T-helper 2 cell treated with Interferon-gamma antibody and Interleukin-4, amounts not matched to agents 5 μg/mL and 100 μg/mL, for 36 hours (primary cell): ENCODE measurements at regions not wholly inside any gene's neighbourhood (a gene's known extent, or its start where the extent isn't known, plus 50 kb on each side); places are given as distances from the start of the nearest gene placed in this dataset.
"Not testable (repeated sequence)": the region's sequence is repeated elsewhere in the genome, so short reads cannot be mapped to it uniquely, and the experiment has no call there.

Experiments used
- DNase-seq: peaks from one replicate; pipeline ENCODE4 v3.0.0; 2021; ENCODE audit warnings: low spot score
- H3K27ac Mint-ChIP-seq: one replicate; pipeline ENCODE4 v1.8.0; 2021; ENCODE audit warnings: mild to moderate bottlenecking, mixed read lengths
- H3K27me3 Mint-ChIP-seq: one replicate; pipeline ENCODE4 v1.8.0; 2021; ENCODE audit warnings: low read depth, mixed read lengths
- H3K36me3 Mint-ChIP-seq: one replicate; pipeline ENCODE4 v1.8.0; 2021; ENCODE audit warnings: low read depth, mixed read lengths
- H3K4me1 Mint-ChIP-seq: one replicate; pipeline ENCODE4 v1.8.0; 2021; ENCODE audit warnings: low read depth, mixed read lengths
- H3K4me3 Mint-ChIP-seq: one replicate; pipeline ENCODE4 v1.8.0; 2022; ENCODE audit warnings: mild to moderate bottlenecking, moderate library complexity, mixed read lengths
- H3K9me3 Mint-ChIP-seq: one replicate; pipeline ENCODE4 v1.8.0; 2021; ENCODE audit warnings: mixed read lengths

DNA sequence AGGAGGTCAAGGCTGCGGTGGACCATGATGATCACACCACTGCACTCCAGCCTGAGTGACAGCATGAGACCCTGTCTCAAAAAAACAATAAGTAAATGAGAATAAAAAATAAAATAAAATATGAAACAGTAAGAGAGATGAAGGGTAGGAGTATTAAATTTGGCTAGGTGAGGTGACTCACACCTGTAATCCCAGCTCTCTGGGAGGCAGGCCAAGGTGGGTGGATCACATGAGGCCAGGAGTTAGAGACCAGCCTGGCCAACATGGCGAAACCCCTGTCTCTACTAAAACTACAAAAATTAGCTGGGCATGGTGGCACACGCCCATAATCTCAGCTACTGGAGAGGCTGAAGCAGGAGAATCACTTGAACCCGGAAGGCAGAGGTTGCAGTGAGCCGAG is 87.4 kb upstream of the MRI1 start:
- H3K9me3 Mint-ChIP-seq = peaks cover 16% of the 10 kb centered on the region
- not testable (repeated sequence) for H3K36me3 Mint-ChIP-seq, H3K27me3 Mint-ChIP-seq, H3K4me1 Mint-ChIP-seq, H3K27ac Mint-ChIP-seq, DNase-seq, H3K4me3 Mint-ChIP-seq

GRCh38 chr19:13672480-13673175 is 91.7 kb upstream of the MRI1 start:
- not testable (repeated sequence) for H3K27me3 Mint-ChIP-seq, H3K27ac Mint-ChIP-seq, H3K4me3 Mint-ChIP-seq, H3K4me1 Mint-ChIP-seq, DNase-seq, H3K36me3 Mint-ChIP-seq
- H3K9me3 Mint-ChIP-seq = peaks cover 10% of the 10 kb centered on the region

DNA sequence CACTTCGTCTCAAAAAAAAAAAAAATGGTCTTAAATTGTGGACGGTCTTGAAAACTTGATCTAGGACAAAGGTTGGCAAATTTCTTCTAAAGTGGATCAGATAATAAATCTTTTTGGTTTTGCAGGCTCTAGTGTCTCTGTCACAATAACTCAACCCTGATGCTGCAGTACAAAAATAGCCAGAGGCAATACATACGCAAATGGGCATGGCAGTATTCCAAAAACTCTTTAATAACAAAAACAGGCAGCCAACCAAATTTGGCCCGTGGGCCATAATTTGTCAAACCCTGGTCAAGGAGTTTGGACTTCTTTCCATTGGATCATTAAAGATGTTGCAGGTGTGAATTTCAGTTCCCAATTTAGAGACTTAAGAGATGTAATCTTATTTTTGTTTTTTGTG is 93.5 kb upstream of the MRI1 start:
- Mint-ChIP-seq H3K27me3 (no peaks in the 10 kb centered on the region), H3K9me3 (peaks cover 10% of the 10 kb centered on the region), H3K4me1 (no peaks in the 10 kb centered on the region), H3K36me3 (no peaks in the 10 kb centered on the region), H3K27ac (no peak overlapping the region), H3K4me3 (no peak overlapping the region)
- no peak for DNase-seq

DNA sequence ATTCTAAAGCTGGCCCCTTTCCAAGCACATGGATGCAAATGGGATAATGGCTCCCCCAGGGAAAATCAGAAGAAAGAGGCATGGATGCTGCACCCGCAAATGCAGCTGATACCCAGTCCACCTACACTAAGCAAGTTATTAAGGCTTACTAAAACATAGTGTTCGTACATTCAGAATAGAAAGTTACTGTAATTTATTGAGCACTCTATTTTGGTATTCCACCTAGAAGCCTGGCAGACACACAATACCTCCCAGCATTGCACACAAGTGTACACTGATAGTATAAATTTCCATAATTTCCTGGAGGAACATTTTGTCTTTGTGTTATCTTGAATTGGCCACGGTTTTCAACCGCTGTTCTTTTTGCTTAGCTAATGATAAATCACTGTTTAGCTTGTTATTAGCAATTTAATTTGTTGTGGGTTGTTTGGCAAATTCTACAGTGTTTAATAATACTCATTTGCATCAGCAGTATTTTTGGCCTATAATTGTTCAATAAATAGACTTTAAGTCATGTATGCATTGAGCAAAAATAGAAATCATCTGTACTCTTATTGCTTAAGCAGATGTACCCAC is 94.5 kb upstream of the MRI1 start:
- no peaks in the 10 kb centered on the region for H3K27me3 Mint-ChIP-seq

DNA sequence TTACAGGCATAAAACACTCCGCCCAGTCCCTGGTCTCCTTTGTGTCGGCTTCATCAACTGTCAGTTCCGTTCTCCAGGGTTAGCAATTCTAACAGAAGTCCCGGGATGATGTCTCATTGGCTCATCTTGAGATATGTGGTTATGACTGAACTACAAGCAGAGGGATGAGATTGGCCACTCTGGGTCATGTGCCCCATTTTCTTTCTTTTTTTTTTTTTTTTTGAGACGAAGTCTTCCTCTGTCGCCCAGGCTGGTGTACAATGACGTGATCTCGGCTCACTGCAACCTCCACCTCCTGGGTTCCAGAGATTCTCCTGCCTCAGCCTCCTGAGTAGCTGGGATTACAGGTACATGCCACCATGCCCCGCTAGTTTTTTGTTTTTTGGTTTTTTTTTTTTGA is 95.4 kb upstream of the MRI1 start:
- no peaks in the 10 kb centered on the region for H3K27me3 Mint-ChIP-seq

More for the DNA sequence above, 94.5 kb upstream of the MRI1 start:
- no peaks in the 10 kb centered on the region for H3K36me3 Mint-ChIP-seq
- H3K4me3 Mint-ChIP-seq = no peak overlapping the region
- no peaks in the 10 kb centered on the region for H3K4me1 Mint-ChIP-seq
- H3K9me3 Mint-ChIP-seq = peaks cover 10% of the 10 kb centered on the region
- no peak overlapping the region for H3K27ac Mint-ChIP-seq
- no peak for DNase-seq

GRCh38 chr19:13666165-13666564 is 98.2 kb upstream of the MRI1 start:
- H3K4me3 Mint-ChIP-seq = no peak overlapping the region
- H3K9me3 Mint-ChIP-seq = no peaks in the 10 kb centered on the region
- no peaks in the 10 kb centered on the region for H3K4me1 Mint-ChIP-seq
- H3K27ac Mint-ChIP-seq = no peak overlapping the region
- H3K36me3 Mint-ChIP-seq = no peaks in the 10 kb centered on the region
- DNase-seq = no peak
- H3K27me3 Mint-ChIP-seq = no peaks in the 10 kb centered on the region

More for the DNA sequence above, 95.4 kb upstream of the MRI1 start:
- Mint-ChIP-seq H3K9me3 (peaks cover 10% of the 10 kb centered on the region), H3K4me3 (no peak overlapping the region), H3K4me1 (no peaks in the 10 kb centered on the region), H3K36me3 (no peaks in the 10 kb centered on the region), H3K27ac (no peak overlapping the region)
- DNase-seq = no peak

DNA sequence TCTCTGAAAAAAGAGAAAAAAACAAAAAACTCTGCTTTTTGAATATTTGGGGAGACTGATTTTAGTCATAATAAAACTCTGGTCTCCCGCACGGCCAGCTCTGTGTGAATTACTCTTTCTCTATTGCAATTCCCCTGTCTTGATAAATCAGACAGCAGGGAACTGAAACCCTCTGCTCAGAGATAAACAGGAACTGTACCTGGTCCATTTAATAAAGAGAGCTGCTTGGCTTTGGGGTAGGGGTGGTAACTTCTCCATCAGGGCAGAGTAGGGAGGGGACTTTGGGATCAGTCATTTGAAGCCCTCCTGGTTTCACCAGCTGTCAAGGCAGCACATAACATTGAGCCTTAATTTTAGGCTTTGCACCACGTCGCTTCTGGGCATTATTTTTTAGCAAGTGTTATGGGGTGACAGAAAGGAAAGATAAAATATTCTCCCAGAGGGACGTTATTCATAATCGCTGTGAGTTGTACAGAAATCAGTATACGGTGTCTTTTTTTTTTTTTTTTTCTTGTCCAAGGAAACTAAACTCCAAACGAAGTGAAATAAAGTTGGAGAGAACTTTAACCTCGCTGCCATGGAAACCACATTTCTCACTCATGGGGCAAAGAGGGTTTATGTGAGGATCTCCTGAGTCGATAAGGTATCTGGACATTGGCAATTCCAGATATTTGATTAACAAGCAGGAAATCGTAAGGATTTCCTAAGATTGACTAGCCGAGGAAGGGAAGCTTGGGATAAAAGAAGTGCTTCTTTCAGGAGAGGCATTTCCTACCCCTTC is 99.0 kb upstream of the MRI1 start:
- H3K27me3 Mint-ChIP-seq = no peaks in the 10 kb centered on the region
- no peak overlapping the region for H3K27ac Mint-ChIP-seq
- no peaks in the 10 kb centered on the region for H3K4me1 Mint-ChIP-seq
- H3K4me3 Mint-ChIP-seq = no peak overlapping the region
- DNase-seq = no peak
- no peaks in the 10 kb centered on the region for H3K36me3 Mint-ChIP-seq
- H3K9me3 Mint-ChIP-seq = no peaks in the 10 kb centered on the region

DNA sequence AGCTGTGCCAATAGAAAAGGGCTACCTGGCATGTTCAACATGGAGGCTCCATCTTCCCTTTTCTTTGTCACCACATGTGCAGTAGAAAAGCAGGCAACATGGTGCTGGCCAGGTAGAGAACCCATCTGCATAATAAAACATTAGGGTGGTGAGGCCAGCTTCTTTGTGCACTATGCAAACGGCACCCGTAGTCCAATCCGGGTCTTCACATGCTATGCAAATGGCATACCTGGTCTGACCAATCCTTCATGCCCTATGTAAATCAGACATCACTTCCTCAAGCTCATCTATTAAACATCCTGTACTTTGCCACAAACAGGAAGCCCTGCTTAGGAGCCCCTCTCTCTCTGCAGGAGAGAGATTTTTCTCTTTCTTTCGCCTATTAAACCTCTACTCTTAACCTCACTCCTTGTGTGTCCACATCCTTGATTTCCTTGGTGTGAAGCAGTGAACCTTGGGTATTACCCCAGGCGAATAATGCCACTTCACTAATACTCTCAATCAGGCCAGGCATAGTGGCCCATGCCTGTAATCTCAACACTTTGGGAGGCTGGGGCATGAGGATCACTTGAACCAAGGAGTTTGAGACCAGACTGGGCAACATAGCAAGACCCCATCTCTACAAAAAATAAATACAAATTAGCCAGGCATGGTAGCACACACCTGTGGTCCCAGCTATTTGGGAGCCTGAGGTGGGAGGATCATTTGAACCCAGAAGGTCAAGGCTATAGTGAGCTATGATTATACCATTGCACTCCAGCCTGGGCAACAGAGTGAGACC is 111.3 kb upstream of the MRI1 start:
- DNase-seq = no peak
- peaks cover 10% of the 10 kb centered on the region for H3K9me3 Mint-ChIP-seq
- H3K4me1 Mint-ChIP-seq = peaks cover 3% of the 10 kb centered on the region
- no peaks in the 10 kb centered on the region for H3K27me3 Mint-ChIP-seq
- H3K36me3 Mint-ChIP-seq = no peaks in the 10 kb centered on the region
- no peak overlapping the region for H3K27ac Mint-ChIP-seq
- no peak overlapping the region for H3K4me3 Mint-ChIP-seq

GRCh38 chr19:13646758-13647157 is 117.6 kb upstream of the MRI1 start:
- Mint-ChIP-seq H3K4me3 (no peak overlapping the region), H3K9me3 (peaks cover 4% of the 10 kb centered on the region), H3K4me1 (no peaks in the 10 kb centered on the region), H3K36me3 (no peaks in the 10 kb centered on the region), H3K27me3 (no peaks in the 10 kb centered on the region), H3K27ac (no peak overlapping the region)
- DNase-seq = no peak

- no peaks in the 10 kb centered on the region for H3K4me1 Mint-ChIP-seq
- DNase-seq = no peak
- H3K27me3 Mint-ChIP-seq = no peaks in the 10 kb centered on the region
- H3K4me3 Mint-ChIP-seq = no peak overlapping the region
- H3K9me3 Mint-ChIP-seq = peaks cover 6% of the 10 kb centered on the region
- no peak overlapping the region for H3K27ac Mint-ChIP-seq
- H3K36me3 Mint-ChIP-seq = no peaks in the 10 kb centered on the region
Measured at GRCh38 chr19:13644645-13645044, 119.7 kb upstream of the MRI1 start.

DNA sequence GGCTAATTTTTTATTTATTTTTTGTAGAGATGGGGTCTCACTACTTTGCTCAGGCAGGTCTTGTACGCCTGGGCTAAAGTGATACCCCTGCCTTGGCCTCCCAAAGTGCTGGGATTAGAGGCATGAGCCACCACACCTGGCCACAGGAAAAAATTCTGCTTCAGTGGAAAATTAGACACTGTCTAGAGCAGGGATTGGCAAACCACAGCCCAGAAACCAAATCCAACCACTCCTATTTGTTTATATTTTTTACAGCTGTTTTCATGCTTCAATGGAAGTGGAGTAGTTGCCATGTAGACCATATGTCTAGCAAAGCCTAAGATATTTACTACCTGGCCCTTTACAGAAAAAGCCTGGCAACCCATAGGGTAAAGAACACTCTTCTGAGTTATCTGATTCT is 123.7 kb upstream of the MRI1 start:
- H3K4me3 Mint-ChIP-seq = no peak overlapping the region

DNA sequence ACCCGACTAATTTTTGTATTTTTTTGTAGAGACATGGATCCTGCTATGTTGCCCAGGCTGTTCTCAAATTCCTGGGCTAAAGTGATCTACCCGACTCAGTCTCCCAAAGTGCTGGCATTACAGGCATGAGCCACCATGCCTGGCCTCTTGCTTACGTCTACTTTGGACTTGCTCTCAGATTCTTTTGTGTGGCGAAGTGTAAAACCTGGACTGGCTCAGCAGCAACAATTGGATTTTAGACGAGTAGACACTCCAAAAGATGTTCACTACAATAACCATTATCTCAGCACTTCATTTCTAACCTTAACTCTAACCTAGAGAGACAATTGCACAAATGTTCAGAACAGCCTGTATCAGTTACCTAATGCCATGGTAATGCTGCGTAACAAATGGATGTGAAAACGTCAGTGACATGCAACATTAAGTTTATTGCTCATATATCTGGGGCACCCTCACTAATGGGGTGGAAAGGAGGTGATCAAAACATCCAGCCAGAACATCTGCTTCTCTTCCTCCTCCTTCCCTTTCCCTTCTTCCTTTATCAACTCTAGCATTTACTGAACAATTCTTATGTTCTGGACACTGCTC is 124.9 kb upstream of the MRI1 start:
- Mint-ChIP-seq H3K4me3 (no peak overlapping the region), H3K27me3 (no peaks in the 10 kb centered on the region), H3K36me3 (no peaks in the 10 kb centered on the region), H3K27ac (no peak overlapping the region), H3K9me3 (peaks cover 6% of the 10 kb centered on the region), H3K4me1 (peaks cover 1% of the 10 kb centered on the region)
- no peak for DNase-seq

More for the DNA sequence above, 123.7 kb upstream of the MRI1 start:
- Mint-ChIP-seq H3K27me3 (no peaks in the 10 kb centered on the region), H3K36me3 (no peaks in the 10 kb centered on the region), H3K9me3 (peaks cover 10% of the 10 kb centered on the region), H3K27ac (no peak overlapping the region), H3K4me1 (no peaks in the 10 kb centered on the region)
- DNase-seq = no peak

DNA sequence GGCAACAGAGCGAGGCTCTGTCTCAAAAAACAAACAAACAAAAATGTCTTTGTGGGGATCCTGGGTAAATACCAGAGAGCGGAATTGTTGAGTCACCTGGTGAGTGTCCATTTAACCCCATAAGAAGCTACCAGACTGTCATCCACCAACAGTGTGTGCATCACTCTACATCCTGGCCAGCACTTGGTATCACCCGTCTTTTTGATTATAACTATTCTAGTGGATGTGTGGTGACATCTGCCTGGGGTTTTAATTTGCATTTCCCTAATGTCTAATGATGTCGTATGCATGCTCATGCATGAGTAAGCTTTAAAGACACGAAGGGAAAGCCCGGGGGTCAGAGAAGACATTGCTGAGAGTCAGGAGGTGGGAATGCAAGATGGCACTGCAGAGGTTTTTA is 126.7 kb upstream of the MRI1 start:
- no peaks in the 10 kb centered on the region for H3K36me3 Mint-ChIP-seq
- no peak for DNase-seq
- no peak overlapping the region for H3K27ac Mint-ChIP-seq
- H3K4me3 Mint-ChIP-seq = no peak overlapping the region
- peaks cover 6% of the 10 kb centered on the region for H3K9me3 Mint-ChIP-seq
- H3K27me3 Mint-ChIP-seq = no peaks in the 10 kb centered on the region
- H3K4me1 Mint-ChIP-seq = peaks cover 1% of the 10 kb centered on the region
